KMS-11 (cell line): ENCODE measurements at regions not wholly inside any gene's neighbourhood (a gene's known extent, or its start where the extent isn't known, plus 50 kb on each side); places are given as distances from the start of the nearest gene placed in this dataset.

Experiments used
- H2AFZ ChIP-seq: fragments of 200-600 bp; sonication (generic); 2 replicates; pipeline ENCODE4 v1.6.1; 2016; ENCODE audit warnings: antibody characterized with exemption, mixed run types, low read depth
- H3K27ac ChIP-seq: fragments of 200-600 bp; sonication (generic); 2 replicates; pipeline ENCODE4 v1.6.1; 2016; ENCODE audit warnings: mild to moderate bottlenecking, mixed run types
- H3K27me3 ChIP-seq: fragments of 200-600 bp; sonication (generic); 2 replicates; pipeline ENCODE4 v1.6.1; 2017; ENCODE audit warnings: mild to moderate bottlenecking, low read depth, mixed run types, moderate library complexity; ENCODE audit not compliant: insufficient read depth
- H3K36me3 ChIP-seq: fragments of 200-600 bp; sonication (generic); 2 replicates; pipeline ENCODE4 v1.6.1; 2017; ENCODE audit warnings: mild to moderate bottlenecking, mixed run types; ENCODE audit not compliant: insufficient read depth
- H3K4me1 ChIP-seq: fragments of 200-600 bp; sonication (generic); 2 replicates; pipeline ENCODE4 v1.6.1; 2016; ENCODE audit warnings: mild to moderate bottlenecking, low read depth, mixed run types; ENCODE audit not compliant: poor library complexity, severe bottlenecking
- H3K4me2 ChIP-seq: fragments of 200-600 bp; sonication (generic); 2 replicates; pipeline ENCODE4 v1.7.0; 2016; ENCODE audit warnings: mild to moderate bottlenecking, mixed run types
- H3K4me3 ChIP-seq: fragments of 200-600 bp; sonication (generic); IDR thresholded peaks from 2 replicates; pipeline ENCODE4 v1.6.1; 2017; ENCODE audit warnings: low read depth, low read length, mixed read lengths; ENCODE audit not compliant: insufficient read depth
- H3K79me2 ChIP-seq: fragments of 200-600 bp; sonication (generic); 2 replicates; pipeline ENCODE4 v1.6.1; 2016; ENCODE audit warnings: low read depth, mixed run types; ENCODE audit not compliant: insufficient read depth
- H3K9ac ChIP-seq: fragments of 200-600 bp; sonication (generic); 2 replicates; pipeline ENCODE4 v1.6.1; 2016; ENCODE audit warnings: mild to moderate bottlenecking, mixed run types
- H4K20me1 ChIP-seq: fragments of 200-600 bp; sonication (generic); 2 replicates; pipeline ENCODE4 v1.6.1; 2016; ENCODE audit warnings: mild to moderate bottlenecking, mixed run types; ENCODE audit not compliant: insufficient read depth
- CTCF ChIP-seq: fragments of 200-600 bp; sonication (generic); conservative IDR thresholded peaks from 2 replicates; pipeline ENCODE4 v1.6.1; 2017; ENCODE audit warnings: low read depth, mild to moderate bottlenecking, antibody characterized with exemption, low read length, moderate library complexity, mixed read lengths

GRCh38 chr2:79210274-79210917, 50.8 kb upstream of the REG3A start:
- H3K4me2 ChIP-seq: no peak overlapping the region

More at GRCh38 chr2:79210274-79210917, 50.8 kb upstream of the REG3A start:
- H2AFZ ChIP-seq: no peak overlapping the region; the same call in 1 of the 2 replicates
- no peak for TF ChIP-seq CTCF
- no peaks in the 10 kb centered on the region for H4K20me1 ChIP-seq
- H3K4me3 ChIP-seq: no peak overlapping the region
- no peak overlapping the region for H3K9ac ChIP-seq
- no peaks in the 10 kb centered on the region for H3K27me3 ChIP-seq
- H3K36me3 ChIP-seq: no peaks in the 10 kb centered on the region
- no peaks in the 10 kb centered on the region for H3K4me1 ChIP-seq
- no peak overlapping the region for H3K27ac ChIP-seq
- H3K79me2 ChIP-seq: no peaks in the 10 kb centered on the region
